Loucy (cell line): ENCODE measurements at regions not wholly inside any gene's neighbourhood (a gene's known extent, or its start where the extent isn't known, plus 50 kb on each side); places are given as distances from the start of the nearest gene placed in this dataset.

ENCODE experiments used
- CTCF ChIP-seq: fragments of 200-600 bp; sonication (generic); conservative IDR thresholded peaks from 2 replicates; pipeline ENCODE4 v1.5.1; 2014; ENCODE audit warnings: mild to moderate bottlenecking, antibody characterized with exemption, low read length
- EZH2phosphoT487 ChIP-seq: fragments of 200-600 bp; IDR thresholded peaks from 2 replicates; pipeline ENCODE4 v1.6.1; 2018; ENCODE audit warnings: antibody characterized with exemption, mild to moderate bottlenecking, moderate library complexity, borderline replicate concordance

- TF ChIP-seq CTCF, result no peak
- TF ChIP-seq EZH2phosphoT487, result no peak
These were observed 121.8 kb upstream of the CNTLN start for GRCh38 chr9:17013010-17013409.
